HG03097 (cell line): ENCODE measurements at regions not wholly inside any gene's neighbourhood (a gene's known extent, or its start where the extent isn't known, plus 50 kb on each side); places are given as distances from the start of the nearest gene placed in this dataset.

Experiments
- ATAC-seq: cut with Tn5 transposase; IDR thresholded peaks from one replicate; pipeline ENCODE4 v1.9.1; 2021; ENCODE audit not compliant: unreplicated experiment, low FRiP score

DNA sequence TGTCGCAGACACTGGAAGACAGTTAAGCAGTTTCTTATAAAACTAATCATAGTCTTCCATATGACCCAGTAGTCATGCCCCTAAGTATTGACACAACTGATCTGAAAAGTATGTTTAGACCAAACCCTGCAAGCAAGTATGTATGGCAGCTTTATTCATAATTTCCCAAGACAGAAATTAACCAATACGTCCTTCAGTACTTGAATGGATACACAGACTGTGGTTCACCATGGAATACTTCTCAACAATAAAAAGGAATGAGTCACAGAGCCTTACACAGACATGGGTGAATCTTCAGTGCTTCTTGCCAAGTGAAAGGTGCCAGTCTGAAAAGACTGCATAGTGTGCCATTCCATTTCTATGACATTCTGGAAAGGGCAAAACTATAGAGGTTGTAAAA is 50.2 kb upstream of the AKR1E2 start:
- ATAC-seq = no peak

DNA sequence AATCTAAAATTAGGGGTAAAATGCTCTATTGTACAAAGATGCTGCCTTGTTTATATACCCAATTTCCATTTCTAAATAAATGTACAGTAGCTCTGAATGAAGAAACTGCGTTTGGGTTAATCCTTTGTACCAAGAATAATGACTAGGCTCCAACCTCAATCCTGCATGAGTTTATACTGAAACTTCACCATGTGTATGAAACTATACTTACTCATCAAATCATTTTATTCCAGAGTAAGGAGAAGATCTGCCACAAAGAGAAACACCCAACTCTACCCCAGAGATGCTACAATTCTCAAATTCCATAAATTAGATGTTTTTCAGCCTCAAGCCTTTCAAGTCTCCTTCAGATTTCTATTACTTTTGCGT is 53.8 kb upstream of the AKR1E2 start:
- no peak for ATAC-seq

DNA sequence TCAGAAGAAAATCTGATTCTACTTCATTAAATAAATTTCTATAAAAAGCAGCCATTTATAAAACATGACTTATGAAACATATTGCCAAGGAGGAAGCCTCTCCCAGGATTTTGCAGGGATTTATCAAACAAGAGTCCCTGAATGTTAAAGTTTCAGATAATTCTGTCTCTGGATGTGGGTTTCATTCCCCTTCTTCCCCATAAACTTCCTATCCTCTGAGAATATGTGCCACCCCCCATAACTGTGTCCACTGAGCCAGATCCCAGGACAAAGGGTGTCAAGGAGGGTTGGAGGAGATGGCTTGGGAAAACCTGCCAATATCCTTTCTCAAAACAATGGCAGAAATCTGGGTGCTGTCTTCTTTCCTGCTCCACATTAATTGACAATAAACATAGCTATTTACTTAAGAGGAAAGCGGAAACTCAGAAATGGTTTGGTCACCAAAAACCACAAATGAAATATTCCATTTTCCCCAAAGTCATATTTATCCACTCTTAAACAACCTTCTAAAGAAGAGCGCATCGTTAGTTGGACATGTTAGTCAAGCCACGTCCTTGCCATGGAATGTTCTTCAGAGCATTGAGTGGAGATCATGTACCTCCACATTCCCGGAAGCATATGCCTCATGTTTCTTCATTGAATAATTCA is 54.3 kb upstream of the AKR1E2 start:
- no peak for ATAC-seq

DNA sequence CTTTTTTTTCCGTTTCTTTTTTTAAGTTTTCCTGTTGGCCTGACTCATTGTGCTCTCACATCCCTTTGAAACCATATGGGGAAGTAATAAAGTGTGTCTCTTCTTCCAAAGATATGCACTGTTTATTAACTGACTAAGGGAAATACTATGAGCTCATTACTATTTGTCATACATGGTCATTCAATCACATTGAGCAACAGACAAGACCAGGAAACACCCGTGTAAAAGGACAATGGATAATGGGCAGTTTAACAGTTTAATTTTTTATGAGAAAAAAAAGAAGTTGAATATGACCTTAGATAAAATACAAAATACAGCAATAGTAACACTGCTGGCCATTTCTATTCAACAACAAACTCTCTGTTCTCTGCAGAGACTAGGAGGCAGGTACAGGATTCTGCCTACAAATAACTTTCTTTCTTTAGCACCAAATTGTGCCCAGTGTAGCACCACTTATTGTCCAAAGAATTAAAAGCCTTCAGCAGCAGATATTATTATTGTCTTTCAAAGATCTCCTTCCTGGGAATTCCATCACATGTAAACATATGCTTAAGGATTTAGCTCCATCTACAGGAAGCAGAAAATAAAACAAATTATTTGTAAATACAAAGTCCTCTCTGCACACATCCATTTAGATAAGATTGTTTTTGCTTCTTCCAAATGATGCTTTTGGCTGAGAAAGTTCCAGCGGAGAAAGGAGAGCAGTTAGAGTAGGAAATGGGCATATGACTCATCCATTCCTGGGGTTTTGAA is 55.0 kb upstream of the AKR1E2 start:
- no peak for ATAC-seq

DNA sequence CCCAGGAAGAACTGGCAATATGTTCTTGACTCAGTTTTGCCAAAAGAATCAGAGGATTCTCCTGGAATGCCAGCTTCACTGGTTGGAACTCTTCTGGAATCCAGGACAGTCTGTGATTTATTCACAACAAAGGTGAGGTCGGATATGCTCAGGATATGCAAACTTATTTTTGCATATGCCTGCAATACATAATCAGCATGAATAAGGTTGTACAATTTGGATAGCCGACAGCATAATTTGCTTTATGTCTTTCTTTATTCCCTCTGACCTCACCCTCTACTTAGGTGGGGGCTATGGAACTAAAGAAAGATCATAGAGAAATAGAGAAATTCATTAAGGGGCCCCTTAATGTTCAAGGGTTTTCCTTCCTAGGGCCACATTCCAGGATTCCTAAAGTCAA is 57.6 kb upstream of the AKR1E2 start:
- ATAC-seq = no peak

DNA sequence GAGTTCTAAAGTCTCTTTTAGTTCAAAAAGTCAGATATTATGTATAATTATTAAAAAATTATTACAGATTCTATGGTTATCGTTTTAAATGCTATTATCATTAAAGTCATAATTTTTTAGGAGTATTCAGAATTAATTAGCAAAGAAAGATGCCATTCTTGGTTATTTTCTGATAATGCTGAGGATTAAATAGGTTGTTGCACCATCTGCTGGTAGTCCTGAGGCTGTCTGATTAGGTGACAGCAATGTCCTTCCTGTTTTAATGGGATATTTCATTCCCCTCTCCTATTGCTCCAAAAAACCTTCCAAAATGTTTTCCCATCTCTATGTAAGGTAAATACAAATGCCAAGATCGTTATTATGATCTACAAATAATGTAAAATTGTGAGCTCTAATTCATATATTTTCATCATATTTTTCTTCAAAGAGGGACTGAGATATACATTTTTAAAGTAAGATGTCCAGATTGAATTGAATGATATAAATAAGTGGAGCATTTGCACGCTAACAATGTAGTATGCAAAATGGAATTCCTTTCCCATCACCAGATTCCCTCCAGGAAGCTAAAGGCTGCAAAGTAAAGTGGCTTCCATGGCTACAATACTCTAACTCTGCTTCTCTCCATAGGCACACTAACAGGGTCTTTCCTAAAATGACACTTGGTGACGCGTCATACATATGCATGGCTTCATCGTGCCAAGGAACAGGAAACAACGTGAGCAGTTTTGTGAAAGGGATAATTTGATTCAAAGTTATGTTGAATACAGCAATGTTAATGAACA is 58.8 kb upstream of the AKR1E2 start:
- ATAC-seq = no peak

DNA sequence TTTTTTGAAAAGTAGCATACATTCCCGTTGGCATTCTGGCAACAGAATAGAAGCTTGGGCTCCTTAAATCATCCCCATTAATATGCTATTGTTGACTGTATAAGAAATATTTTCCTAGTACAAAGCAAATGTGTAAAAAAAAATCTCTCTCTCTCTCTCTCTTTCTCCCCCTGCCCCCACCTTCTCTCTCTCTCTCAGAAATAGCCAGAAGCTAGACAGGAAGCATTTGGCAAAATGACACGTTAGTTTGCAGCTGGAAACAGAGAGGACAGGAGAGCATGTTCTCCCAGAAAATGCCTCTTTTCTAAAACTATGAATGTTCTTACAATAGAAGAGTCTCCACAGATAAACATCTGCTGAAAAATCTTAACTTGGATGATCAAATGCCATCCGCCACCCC is 59.6 kb upstream of the AKR1E2 start:
- ATAC-seq = no peak

DNA sequence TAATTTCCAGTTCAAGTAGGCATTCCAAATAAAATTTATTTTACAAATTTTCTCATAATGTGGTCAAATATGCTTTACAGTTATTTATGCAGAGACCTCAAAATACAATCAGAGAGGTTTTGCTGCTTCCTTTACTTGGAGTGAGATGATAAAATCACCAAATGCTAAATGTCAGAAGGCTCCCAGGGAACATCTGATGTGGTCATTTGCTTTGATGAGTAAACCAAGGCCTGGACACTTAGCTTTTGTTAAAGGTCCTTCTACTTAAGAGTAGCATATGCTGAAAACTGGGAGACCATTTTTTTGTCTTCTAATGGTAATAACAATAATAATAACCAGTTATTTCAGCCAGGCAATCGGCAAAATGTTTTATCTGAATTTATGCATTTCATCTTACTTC is 60.6 kb upstream of the AKR1E2 start:
- no peak for ATAC-seq

DNA sequence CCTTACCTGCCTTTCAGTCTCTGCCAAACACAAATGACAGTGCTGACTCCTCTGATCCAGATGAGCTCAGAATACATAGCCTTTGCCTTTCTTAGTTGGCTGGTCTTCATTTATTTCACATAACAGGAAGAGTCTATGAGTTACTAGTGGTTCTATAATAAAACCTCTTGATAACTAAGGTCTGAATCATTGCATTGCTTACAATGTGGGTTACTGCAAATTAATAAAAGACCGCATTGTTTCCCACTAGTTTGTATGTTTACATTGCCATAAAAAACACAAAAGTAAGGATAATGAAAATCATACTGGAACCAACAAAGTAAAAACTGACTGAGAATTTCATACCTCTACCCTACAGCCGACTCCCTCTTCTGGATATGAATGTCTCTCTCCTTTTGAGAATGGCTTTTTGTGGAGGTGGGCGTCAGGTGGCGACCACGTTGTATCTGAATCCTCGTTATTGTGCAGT is 62.0 kb upstream of the AKR1E2 start:
- no peak for ATAC-seq

DNA sequence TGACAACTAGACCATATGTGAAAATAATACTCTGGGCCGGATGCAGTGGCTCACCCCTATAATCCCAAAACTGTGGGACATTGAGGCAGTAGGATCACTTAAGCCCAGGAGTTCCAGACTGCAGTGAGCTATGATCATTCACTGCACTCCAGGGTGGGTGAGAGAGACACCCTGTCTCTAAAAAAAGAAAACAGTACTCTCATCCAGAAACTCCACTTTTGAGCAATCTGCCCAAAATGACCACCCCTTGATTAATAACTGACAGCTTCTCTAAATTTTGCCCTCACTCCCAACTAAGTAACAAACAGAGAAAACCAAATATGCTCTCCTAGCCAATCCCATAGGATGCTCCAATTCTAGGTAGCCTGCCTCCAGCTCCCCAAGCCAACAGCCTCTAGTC is 62.5 kb upstream of the AKR1E2 start:
- no peak for ATAC-seq

DNA sequence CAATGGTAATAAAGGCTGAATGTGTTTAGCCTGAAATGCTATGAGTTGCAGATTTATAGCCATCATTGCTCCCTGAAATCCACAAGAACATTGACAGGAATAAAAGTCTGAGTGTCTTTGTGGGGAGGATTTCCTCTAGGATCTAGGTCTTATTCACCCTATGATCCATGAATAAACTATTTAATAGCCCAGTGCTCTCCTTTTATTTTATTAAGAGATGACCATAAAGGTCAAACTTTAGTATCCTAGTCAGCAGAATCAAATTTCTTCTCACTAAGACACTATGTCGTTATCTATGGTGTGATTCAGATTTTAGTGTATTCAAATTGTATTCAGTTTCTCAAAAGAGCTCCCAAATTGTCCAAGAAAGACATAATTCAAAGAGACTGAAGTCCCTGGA is 67.8 kb upstream of the AKR1E2 start:
- ATAC-seq = no peak

DNA sequence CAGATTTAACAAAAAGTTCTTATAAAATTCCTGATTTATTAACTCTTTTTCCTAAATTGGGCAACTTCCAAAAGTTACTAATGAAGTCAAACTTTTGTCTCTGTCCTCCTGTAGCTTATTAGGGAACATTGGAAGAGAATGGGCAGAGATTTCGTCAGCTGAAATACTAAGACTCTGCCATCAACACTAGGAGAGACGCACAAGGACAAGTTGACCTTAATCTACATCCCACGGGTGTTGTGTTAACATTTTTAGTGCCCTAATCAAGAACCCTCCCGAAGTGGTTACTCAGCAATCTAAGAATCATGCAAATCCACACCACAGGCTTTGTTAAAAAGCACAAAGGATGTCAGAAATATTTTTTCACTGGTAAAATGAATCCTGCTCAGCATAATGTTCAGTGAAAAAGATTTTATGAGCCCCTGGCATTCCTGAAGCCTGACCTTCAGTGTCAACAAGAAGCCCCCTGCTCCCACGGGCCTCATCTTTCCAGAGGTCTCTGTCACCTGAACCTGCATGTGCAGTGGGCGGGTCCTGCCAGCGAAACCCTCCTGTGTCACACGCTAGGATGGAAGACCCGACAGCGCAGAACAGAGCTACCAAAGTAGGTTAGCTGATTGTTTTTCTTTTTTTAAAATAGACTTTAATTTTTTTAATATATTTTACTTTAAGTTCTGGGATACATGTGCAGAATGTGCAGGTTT is 70.6 kb upstream of the AKR1E2 start:
- ATAC-seq = no peak

DNA sequence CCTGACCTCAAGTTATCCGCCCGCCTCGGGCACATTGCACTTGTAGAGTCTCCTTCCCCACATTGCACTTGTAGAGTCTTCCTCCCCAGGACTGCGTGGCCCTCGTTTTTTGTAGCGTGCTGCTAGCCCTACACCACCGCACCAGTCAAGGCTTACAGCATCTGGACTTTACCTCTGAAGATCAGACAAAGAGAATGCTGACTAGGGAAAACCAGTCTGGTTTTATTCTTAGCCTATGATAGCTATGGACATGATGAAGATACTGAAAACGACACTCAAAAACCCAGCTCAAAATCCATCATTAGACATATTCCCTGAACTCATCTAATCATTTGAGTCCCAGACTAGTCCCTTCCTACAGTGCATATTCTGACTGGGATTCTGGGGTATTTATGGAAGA is 71.9 kb upstream of the AKR1E2 start:
- ATAC-seq = no peak

DNA sequence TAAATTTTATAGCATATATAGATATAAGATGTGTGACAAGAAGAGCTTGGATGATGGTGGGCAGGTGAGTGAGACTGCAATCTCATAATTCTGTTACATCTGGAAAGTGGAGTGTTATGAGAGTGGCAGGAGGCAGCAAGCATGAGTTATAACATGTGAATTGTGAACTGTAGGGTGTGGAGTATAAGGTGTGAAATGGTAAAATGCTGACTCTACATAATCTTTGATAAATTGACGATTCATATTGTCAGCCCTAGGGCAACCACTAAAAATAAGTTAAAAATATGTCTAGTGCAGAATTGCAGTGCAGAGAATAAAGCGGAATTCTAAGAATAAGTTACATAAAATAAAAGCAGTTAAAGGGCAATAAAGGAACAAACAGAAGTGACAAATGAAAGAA is 74.8 kb upstream of the AKR1E2 start:
- no peak for ATAC-seq

DNA sequence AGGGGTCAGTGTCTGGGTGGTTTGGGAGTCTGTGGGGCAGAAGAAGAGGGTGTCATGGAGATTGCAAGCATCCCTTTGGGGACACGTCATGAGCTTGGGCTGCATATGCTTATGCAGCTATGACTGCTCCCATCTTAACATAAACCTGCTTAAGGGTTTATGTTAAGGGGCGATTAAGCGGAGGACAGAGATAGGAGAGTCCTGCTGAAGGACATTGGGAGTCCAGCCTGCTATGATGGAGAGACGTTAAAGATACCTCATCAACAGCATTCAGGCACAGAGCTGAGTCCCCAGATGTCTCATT is 76.8 kb upstream of the AKR1E2 start:
- ATAC-seq = no peak

DNA sequence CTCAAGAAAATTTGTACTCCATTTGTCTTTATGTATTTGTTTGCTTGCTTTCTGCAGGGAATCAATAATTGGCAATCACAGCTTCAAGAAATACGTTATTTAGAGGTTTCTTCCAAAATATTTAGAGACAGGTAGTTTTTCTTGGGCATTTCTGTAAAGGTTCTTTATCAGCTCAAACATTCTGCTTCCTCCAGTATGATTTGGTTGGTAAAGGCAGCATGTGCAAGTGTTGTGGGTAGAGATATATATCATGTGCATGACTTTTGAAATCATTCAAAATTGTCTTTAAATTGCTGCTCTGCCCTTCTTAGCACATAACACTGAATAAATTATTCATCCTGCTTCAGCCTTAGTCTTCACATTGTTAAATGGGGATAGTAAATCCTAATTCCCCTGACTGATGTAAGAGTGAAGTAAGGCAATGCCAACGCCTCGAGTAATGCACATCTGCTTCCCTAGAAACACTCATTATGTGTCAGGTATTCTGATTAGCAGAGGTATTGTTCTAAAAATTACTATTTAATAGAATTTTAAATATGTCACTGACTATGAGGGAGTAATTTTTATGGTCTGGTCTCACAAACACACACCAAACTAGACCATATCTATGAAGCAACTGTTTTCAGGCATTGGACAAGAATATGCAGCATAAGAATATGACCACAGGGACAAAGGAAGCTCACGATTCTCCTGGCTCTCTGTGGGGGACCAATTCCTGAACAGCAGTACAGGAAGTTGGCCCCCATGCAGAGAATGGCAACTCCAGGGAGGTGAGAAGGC is 77.3 kb upstream of the AKR1E2 start:
- no peak for ATAC-seq

DNA sequence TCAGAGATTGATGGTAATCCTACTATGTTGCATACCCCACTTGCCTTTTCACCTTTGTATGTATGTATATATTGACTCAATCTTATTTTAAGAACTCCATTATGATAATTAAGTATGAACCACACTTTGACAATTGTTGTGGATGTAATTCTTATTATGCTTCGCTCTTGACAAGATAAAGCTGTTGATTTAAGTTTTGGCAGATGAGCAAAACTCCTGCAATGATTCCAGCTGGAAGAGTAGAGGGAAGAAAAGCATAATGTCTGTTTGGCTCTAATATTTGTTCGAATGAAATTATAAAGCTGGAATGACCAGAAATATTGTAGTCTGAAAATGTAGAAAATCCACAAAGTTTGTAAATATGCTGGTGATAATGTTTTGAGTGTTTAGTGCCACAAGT is 83.8 kb upstream of the AKR1E2 start:
- no peak for ATAC-seq

DNA sequence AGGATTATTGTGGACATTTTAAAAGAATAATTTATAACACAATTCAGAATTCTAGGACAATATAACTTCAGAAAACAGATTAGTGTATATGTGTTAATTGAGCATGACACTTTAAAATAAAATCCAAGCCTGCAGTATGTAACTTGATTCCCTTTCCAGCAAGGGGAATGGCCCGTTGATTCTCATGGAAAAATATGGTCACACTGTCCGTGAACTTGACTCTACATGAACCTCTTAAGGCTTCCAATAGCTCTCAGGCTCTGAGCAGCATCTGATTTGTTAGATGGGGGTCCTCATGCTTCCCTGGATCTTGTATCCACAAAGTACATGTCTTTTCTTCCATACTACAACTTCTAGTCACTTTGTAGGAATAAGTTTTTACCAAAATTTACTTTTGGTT is 85.5 kb upstream of the AKR1E2 start:
- no peak for ATAC-seq

DNA sequence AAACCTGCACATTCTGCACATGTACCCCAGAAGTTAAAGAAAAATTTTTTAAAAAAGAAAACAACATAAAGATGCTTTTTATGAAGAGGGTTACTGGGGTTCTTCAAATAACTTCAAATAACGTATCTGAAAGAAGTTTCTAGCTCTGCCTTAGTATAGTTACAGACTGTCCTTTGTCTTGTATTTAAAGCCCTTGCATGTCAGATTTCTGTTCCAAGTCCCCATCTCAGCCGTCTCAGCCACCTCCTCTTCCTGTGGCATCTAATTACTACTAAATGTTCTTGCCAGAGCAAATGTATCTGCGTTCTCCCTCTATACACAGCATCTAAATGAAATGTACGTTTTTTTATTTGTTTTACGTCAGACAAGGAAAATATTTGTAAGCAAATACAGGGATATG is 89.4 kb upstream of the AKR1E2 start:
- ATAC-seq = no peak

DNA sequence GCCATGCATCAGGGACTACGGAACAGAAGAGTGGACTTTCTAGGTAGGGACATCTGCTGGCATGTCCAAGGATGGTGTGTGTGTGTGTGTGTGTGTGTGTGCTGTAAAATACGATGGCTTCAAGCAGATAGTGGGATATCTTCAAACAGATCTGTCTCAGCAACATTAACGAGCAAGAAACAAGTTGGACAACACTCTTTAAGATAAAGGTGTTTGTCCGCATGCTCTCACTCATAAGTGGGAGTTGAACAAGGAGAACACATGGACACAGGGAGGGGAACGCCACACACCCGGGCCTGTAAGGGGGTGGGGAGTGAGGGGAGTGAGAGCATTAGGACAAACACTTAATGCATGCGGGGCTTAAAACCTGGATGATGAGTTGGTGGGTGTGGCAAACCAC is 89.8 kb upstream of the AKR1E2 start:
- no peak for ATAC-seq

DNA sequence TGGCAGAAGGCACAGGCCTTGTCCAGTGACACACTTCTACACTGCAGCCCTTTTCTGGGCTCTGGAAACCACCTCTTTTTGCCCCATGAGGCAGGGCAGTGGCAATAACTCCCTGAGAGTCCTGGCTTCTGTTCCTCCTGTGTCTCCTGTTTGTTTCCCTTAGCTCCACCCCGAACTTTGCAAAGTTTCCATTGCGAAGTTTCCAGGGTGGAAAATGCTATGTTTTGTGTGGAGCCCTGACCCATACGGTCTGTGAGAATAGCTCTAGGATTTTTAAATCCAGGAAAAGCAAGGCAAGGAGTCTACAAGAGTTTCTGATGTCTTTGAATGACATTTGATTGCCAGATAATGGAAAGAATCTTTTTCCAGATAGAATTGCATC is 92.2 kb upstream of the AKR1E2 start:
- ATAC-seq = no peak
